OCI-LY3 (cell line): ENCODE measurements at regions not wholly inside any gene's neighbourhood (a gene's known extent, or its start where the extent isn't known, plus 50 kb on each side); places are given as distances from the start of the nearest gene placed in this dataset.

Experiments
- EZH2phosphoT487 ChIP-seq: fragments of 200-600 bp; shearing (Covaris generic); IDR thresholded peaks from 2 replicates; pipeline ENCODE4 v1.6.1; 2018; ENCODE audit warnings: antibody characterized with exemption, mixed run types, low read depth
- TF ChIP-seq, protein P1 (sequence below): fragments of 200-600, 300-600 bp; sonication (generic); IDR thresholded peaks from 2 replicates; pipeline ENCODE4 v1.5.1; 2014; ENCODE audit warnings: antibody characterized with exemption, low read length, low read depth

DNA sequence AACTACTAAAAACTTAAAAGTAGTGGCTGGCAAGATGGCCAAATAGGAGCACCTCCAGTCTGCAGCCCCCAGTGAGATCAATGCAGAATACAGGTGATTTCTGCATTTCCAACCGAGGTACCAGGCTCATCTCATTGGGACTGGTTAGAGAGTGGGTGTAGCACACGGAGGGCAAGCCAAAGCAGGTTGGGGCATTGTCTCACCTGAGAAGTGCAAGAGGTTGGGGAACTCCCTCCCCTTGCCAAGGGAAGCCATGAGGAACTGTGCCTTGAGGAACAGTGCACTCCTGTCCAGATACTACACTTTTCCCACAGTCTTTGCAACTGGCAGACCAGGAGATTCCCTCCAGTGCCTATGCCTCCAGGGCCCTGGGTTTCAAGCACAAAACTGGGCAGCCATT lies 311.1 kb downstream of the PAPSS1 start:
- TF ChIP-seq, protein P1, sequence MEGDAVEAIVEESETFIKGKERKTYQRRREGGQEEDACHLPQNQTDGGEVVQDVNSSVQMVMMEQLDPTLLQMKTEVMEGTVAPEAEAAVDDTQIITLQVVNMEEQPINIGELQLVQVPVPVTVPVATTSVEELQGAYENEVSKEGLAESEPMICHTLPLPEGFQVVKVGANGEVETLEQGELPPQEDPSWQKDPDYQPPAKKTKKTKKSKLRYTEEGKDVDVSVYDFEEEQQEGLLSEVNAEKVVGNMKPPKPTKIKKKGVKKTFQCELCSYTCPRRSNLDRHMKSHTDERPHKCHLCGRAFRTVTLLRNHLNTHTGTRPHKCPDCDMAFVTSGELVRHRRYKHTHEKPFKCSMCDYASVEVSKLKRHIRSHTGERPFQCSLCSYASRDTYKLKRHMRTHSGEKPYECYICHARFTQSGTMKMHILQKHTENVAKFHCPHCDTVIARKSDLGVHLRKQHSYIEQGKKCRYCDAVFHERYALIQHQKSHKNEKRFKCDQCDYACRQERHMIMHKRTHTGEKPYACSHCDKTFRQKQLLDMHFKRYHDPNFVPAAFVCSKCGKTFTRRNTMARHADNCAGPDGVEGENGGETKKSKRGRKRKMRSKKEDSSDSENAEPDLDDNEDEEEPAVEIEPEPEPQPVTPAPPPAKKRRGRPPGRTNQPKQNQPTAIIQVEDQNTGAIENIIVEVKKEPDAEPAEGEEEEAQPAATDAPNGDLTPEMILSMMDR: no peak
- no peak for TF ChIP-seq EZH2phosphoT487
